HG02798 (cell line): ENCODE measurements at regions not wholly inside any gene's neighbourhood (a gene's known extent, or its start where the extent isn't known, plus 50 kb on each side); places are given as distances from the start of the nearest gene placed in this dataset.
"Not testable (repeated sequence)": the region's sequence is repeated elsewhere in the genome, so short reads cannot be mapped to it uniquely, and the experiment has no call there.

Experiments
- ATAC-seq: cut with Tn5 transposase; IDR thresholded peaks from one replicate; pipeline ENCODE4 v1.9.1; 2021; ENCODE audit warnings: mild to moderate bottlenecking; ENCODE audit not compliant: unreplicated experiment, poor library complexity

GRCh38 chr13:65843314-65843731, 1386.8 kb downstream of the PCDH9 start:
- no peak for ATAC-seq

- no peak for ATAC-seq
These were observed 1389.0 kb downstream of the PCDH9 start for GRCh38 chr13:65841156-65841555.

DNA sequence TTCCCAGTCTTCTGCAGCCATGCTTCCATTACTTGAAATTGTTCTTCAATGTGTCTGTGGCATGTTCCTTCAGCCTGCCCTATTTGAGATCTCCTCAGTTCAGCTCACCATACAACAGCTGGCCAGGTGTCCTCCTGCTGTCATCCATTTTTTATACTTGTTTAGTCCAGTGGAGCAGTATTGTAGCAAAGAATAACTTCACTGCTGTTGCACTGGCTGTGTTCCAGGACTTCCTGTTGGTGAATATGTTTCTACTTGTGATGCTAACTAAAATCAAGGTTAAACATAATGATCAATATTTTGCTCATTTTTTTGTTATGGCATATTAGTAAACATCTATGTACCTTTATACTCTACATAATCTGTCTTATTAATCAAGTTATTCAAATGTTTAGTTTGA, 1394.1 kb downstream of the PCDH9 start:
- no peak for ATAC-seq

GRCh38 chr13:65834897-65835296, 1395.2 kb downstream of the PCDH9 start:
- ATAC-seq = no peak

- no peak for ATAC-seq
These were observed 1399.5 kb downstream of the PCDH9 start for GRCh38 chr13:65830411-65831205.

DNA sequence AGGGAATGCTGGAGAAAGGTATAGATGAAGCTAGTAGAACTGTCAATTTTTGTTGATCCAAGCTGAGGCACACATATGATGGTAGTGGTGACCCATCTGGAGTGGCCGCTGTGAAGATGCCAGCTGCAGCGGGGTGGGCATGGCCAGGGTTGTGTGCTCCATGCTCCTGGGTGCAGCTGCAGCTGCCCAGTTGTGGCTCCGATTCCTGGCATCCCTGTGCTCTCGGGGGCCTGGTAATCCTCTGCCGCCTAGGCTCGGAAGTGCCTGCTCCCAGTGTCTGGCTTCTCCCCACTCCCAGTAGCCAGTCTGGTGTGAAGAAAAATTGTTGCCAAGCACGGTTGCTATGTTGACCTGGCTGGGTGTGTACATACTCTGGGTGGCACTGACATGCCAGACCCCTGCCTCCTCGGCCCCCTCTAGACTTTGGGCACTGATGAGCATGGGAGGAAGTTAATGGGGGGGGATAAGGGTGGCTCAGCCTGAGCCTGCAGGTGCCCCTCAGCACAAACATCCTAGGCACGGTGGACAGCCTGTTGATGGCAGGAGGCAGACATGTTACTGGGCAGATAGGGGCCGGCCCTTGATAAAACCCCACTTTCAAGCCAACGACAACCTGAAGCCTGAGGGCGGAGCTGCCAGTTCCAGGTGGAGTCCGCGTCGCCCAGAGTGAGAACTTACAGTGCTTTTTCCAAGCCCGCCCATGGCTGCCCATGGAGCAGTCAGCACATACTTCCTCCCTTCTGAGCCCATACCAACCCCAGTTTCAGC, 1400.7 kb downstream of the PCDH9 start:
- ATAC-seq = no peak

- no peak for ATAC-seq
These were observed 1403.5 kb downstream of the PCDH9 start for GRCh38 chr13:65826657-65827056.

DNA sequence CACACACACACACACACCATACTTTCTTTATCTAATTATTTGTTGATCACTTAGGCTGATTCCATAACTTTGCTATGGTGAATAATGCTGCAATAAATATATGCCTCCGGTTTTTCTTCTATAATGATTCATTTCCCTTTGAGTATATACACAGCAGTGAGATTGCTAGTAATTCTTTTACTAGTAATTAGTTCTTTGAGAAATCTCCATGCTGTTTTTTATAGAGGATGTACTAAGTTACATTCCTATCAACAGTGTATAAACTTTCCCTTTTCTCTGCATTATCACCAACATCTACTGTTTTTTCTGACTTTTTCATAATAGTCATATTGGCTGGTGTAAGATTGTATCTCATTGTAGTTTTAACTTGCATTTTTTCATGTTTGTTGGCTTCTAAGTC, 1405.1 kb downstream of the PCDH9 start:
- no peak for ATAC-seq

- no peak for ATAC-seq
These were observed 1422.1 kb downstream of the PCDH9 start for GRCh38 chr13:65808061-65808460.

- ATAC-seq = no peak
These were observed 1426.4 kb downstream of the PCDH9 start for GRCh38 chr13:65803530-65804392.

DNA sequence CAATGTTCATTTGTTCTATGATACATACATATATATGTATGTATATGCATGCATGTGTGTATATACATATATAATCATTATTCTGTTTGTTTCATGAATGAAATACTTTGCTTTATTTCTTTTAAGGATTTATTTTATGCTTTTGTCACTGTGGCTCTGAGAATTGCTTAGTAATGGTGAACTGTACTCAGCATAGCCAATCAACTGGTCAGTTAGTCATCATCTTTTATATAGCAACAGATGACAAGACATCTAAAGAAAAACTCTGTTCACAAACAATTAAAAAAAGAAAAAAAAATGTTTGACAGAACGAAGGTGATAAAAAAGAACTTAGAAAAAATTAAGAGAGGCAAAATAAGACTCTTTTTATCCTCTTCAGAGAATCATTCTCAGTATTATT, 1440.3 kb downstream of the PCDH9 start:
- ATAC-seq = no peak

GRCh38 chr13:65787082-65787481, 1443.1 kb downstream of the PCDH9 start:
- ATAC-seq = no peak

DNA sequence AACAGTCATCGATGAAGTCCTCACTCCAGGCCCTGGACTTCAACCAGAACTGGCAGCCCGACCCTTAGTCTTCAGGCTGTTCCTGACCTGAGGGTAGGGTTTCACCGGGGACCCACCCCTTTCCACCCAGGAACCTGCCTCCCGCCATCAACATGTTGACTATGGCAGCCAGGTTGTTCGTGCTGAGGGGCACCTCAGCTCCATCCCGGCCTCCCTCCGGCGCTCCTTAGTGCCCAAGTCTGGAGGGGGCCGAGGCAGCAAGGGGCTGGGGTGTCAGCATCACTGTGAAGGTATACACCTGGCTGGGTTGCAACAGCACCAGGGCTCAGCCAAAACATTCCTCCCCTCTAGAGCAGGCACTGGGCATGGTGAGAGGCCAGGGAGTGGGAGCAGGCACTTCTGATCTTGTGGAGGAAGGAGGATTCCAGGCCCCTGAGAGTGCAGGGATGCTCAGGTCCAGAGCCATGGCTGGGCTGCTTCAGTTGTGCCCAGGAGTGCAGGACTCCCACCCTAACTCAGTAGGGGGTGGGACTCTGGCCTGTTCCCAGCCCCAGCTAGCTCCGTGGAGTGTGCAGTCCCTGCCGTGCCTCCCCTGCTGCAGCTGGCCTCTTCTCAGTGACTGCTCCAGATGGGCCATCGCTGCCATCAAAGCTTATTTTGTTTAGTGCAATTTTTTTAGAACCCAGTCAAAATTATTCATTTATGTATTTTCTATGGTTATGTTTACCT, 1445.9 kb downstream of the PCDH9 start:
- ATAC-seq = no peak

DNA sequence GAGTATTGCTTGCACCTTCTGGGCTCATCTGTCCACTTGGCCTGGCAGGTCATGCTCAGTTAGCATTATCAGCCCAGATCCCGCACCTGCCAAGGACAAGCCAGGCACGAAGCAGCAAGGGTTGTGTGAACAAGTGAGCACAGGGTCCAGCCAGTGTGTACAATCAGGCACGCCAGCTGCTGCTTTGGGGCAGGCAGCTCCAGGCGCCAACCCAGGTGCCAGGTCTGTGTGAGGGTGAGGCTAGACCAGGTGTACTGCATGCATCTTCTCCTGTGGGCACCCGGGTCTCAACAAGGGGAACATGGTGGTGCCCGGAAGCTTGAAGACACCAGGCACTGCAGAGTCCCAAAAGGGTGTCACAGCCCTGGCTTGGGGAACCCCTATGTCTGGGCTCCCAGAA, 1446.8 kb downstream of the PCDH9 start:
- ATAC-seq = no peak

DNA sequence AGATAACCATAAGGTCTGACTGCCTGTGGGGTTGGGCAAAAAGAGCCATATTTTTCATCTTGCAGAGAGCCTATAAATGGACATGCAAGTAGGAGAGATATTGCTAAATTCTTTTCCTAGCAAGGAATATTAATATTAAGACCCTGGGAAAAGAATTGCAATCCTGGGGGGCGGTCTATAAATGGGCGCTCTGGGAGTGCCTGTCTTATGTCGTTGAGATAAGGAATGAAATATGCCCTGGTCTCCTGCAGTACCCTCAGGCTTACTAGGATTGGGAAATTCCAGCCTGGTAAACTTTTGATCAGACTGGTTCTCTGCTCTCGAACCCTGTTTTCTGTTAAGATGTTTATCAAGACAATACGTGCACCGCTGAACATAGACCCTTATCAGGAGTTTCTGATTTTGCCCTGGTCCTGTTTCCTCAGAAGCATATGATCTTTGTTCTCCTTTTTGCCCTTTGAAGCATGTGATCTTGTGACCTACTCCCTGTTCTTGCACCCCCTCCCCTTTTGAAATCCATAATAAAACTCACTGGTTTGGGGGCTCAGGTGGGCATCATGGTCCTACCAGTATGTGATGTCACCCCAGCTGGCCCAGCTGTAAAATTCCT, 1458.3 kb downstream of the PCDH9 start:
- ATAC-seq = not testable (repeated sequence)

- no peak for ATAC-seq
These were observed 1461.6 kb downstream of the PCDH9 start for GRCh38 chr13:65768545-65768944.

DNA sequence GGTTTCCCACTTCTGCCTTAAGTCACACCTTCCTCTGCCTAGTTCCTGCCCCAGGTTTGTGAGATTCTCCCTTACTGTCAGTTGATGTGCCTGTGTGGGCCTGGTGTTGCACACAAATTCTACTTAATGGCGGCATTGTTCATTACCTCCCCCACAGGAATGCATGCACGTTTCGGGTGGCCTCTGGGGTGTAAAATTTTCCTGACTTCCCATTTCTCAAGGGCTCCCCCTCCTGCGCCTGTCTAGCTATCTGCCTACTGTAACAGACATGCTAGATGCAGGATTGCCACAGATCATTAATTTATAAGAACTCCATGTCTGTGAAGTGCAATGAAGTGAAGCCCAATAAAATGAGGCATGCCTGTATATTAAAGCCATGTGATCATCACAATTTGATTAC, 1466.3 kb downstream of the PCDH9 start:
- ATAC-seq = no peak

- no peak for ATAC-seq
These were observed 1468.1 kb downstream of the PCDH9 start for GRCh38 chr13:65762012-65762411.

GRCh38 chr13:65756071-65756671, 1474.0 kb downstream of the PCDH9 start:
- ATAC-seq = no peak
